AG09309 (cell line): ENCODE measurements at regions not wholly inside any gene's neighbourhood (a gene's known extent, or its start where the extent isn't known, plus 50 kb on each side); places are given as distances from the start of the nearest gene placed in this dataset.

Experiments used
- DNase-seq: peaks from one replicate; pipeline ENCODE4 v3.0.0-alpha.2; 2010; ENCODE audit warnings: low read depth
- H3K4me3 ChIP-seq: 2 replicates; pipeline ENCODE4 v1.5.1; 2011; ENCODE audit warnings: mild to moderate bottlenecking, low read depth, low read length, moderate library complexity; ENCODE audit not compliant: control insufficient read depth
- CTCF ChIP-seq: IDR thresholded peaks from 2 replicates; pipeline ENCODE4 v1.5.1; 2011; ENCODE audit warnings: mild to moderate bottlenecking, low read depth, low read length, inconsistent platforms; ENCODE audit not compliant: insufficient read depth, control insufficient read depth; ENCODE audit errors: missing control alignments

GRCh38 chr12:24582954-24583601 lies 365.8 kb downstream of the BCAT1 start:
- DNase-seq = no peak
- TF ChIP-seq CTCF = no peak
- no peak overlapping the region for H3K4me3 ChIP-seq

- TF ChIP-seq CTCF = no peak
- no peak for DNase-seq
Observed at GRCh38 chr12:24574538-24574937, 374.4 kb downstream of the BCAT1 start.

GRCh38 chr12:24573621-24574020 lies 375.3 kb downstream of the BCAT1 start:
- H3K4me3 ChIP-seq = no peak overlapping the region
- no peak for TF ChIP-seq CTCF
- DNase-seq = no peak

More at GRCh38 chr12:24574538-24574937, 374.4 kb downstream of the BCAT1 start:
- no peak overlapping the region for H3K4me3 ChIP-seq

GRCh38 chr12:24565300-24565699 lies 383.6 kb downstream of the BCAT1 start:
- DNase-seq = no peak
- H3K4me3 ChIP-seq = no peak overlapping the region
- TF ChIP-seq CTCF = no peak

- DNase-seq = no peak
- no peak for TF ChIP-seq CTCF
- H3K4me3 ChIP-seq = peak overlapping the region; percentile 65
Observed at GRCh38 chr12:24562771-24563431, 386.0 kb downstream of the BCAT1 start.

GRCh38 chr12:24561882-24562770 lies 386.8 kb downstream of the BCAT1 start:
- no peak for TF ChIP-seq CTCF
- no peak for DNase-seq
- H3K4me3 ChIP-seq = peak overlapping the region; percentile 65
